Smooth muscle cell (in vitro differentiated cells): ENCODE measurements at regions not wholly inside any gene's neighbourhood (a gene's known extent, or its start where the extent isn't known, plus 50 kb on each side); places are given as distances from the start of the nearest gene placed in this dataset.
A peak's percentile ranks its signal among the peaks of the same experiment; 100 is the strongest.

Experiments used
- DNase-seq: peaks from one replicate; lab custom pipeline; 2025; ENCODE audit not compliant: unreplicated experiment; lab: John Stamatoyannopoulos, UW
- H2AFZ ChIP-seq: fragments of 200-600 bp; sonication (generic); 2 replicates; pipeline ENCODE4 v1.6.0; 2016; ENCODE audit warnings: antibody characterized with exemption, low read depth, mild to moderate bottlenecking
- H3F3A ChIP-seq: fragments of 200-600 bp; sonication (generic); 2 replicates; pipeline ENCODE4 v1.6.0; 2017; ENCODE audit warnings: antibody characterized with exemption, low read depth
- H3K27ac ChIP-seq: fragments of 200-600 bp; sonication (generic); 2 replicates; pipeline ENCODE4 v1.5.1; 2016; ENCODE audit warnings: low read depth, mild to moderate bottlenecking
- H3K27me3 ChIP-seq: fragments of 200-600 bp; sonication (generic); 2 replicates; pipeline ENCODE4 v1.6.1; 2016; ENCODE audit warnings: low read depth, mild to moderate bottlenecking
- H3K36me3 ChIP-seq: fragments of 200-600 bp; sonication (generic); 2 replicates; pipeline ENCODE4 v1.5.1; 2016; ENCODE audit warnings: low read depth
- H3K4me1 ChIP-seq: fragments of 200-600 bp; sonication (generic); 2 replicates; pipeline ENCODE4 v1.5.1; 2016; ENCODE audit warnings: low read depth
- H3K4me2 ChIP-seq: fragments of 200-600 bp; sonication (generic); 2 replicates; pipeline ENCODE4 v1.6.0; 2016; ENCODE audit warnings: mild to moderate bottlenecking
- H3K4me3 ChIP-seq: fragments of 200-600 bp; sonication (generic); 2 replicates; pipeline ENCODE4 v1.5.1; 2016; ENCODE audit warnings: mild to moderate bottlenecking
- H3K79me2 ChIP-seq: fragments of 200-600 bp; sonication (generic); 2 replicates; pipeline ENCODE4 v1.6.0; 2016; ENCODE audit warnings: low read depth, mild to moderate bottlenecking
- H3K9ac ChIP-seq: fragments of 200-600 bp; sonication (generic); 2 replicates; pipeline ENCODE4 v1.6.0; 2016; ENCODE audit warnings: low read depth
- H3K9me3 ChIP-seq: fragments of 200-600 bp; sonication (generic); replicated peaks from 2 replicates; pipeline ENCODE4 v1.5.1; 2016; ENCODE audit warnings: low read depth
- H4K20me1 ChIP-seq: fragments of 200-600 bp; sonication (generic); 2 replicates; pipeline ENCODE4 v1.6.0; 2016; ENCODE audit warnings: low read depth
- WGBS: methylation state at CpG from one replicate; pipeline ENCODE4 v1.1.7; 2016; ENCODE audit warnings: low lambda C conversion rate; 5-methylcytosine and 5-hydroxymethylcytosine counted together
- TF ChIP-seq, protein P1 (sequence below): fragments of 200-600 bp; sonication (generic); IDR thresholded peaks from 2 replicates; pipeline ENCODE4 v1.5.1; 2017; ENCODE audit warnings: borderline replicate concordance, mild to moderate bottlenecking, antibody characterized with exemption; ENCODE audit not compliant: insufficient read depth, poor library complexity, severe bottlenecking

DNA sequence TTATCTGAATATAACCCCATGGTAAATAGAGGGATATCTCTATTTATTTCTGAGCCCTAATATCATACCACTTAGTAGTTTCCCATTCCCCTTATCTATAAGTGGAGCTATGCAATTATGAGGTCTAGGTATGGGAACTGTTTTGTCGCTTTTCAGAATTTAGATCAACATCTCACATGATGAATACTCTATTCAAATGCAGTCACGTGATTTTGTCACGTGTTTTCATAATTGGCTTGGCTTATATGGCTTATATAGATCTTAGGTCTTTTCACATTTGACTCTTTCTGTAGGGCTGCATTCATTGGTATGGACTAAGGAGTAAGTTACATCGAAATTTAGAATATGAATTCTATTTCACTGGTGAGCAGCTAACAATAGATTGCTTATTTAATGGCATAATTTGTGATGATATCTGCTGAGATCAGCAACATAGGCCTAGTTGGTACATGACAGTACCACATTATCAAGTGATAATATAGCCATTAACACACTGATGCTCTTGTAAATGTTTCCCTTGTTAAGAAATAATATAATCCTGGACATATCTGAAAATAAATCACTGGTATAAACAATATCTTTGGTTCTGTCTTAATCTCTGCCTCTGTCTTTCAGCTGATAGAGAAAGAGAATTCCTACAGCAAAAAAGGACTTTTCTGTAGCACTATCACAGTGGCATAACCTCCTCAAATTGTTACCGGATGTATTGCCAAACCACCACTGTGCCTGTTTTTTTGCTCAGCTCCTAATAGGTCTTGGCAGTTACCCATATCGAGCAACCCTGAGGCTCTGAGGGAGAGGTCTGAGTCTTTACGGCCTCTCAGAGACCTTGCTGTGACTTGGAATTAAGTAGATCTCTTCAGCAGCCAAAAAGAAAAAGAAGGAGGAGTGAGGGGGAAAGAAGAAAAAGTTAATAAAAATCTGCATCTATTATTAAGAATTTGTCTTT lies 357.1 kb downstream of the ZPLD1 start:
- no peaks in the 10 kb centered on the region for H3K4me1 ChIP-seq
- TF ChIP-seq, protein P1, sequence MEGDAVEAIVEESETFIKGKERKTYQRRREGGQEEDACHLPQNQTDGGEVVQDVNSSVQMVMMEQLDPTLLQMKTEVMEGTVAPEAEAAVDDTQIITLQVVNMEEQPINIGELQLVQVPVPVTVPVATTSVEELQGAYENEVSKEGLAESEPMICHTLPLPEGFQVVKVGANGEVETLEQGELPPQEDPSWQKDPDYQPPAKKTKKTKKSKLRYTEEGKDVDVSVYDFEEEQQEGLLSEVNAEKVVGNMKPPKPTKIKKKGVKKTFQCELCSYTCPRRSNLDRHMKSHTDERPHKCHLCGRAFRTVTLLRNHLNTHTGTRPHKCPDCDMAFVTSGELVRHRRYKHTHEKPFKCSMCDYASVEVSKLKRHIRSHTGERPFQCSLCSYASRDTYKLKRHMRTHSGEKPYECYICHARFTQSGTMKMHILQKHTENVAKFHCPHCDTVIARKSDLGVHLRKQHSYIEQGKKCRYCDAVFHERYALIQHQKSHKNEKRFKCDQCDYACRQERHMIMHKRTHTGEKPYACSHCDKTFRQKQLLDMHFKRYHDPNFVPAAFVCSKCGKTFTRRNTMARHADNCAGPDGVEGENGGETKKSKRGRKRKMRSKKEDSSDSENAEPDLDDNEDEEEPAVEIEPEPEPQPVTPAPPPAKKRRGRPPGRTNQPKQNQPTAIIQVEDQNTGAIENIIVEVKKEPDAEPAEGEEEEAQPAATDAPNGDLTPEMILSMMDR = no peak
- no peak overlapping the region for H3K4me3 ChIP-seq
- no peak overlapping the region for H3K4me2 ChIP-seq
- no peaks in the 10 kb centered on the region for H3F3A ChIP-seq
- H3K27ac ChIP-seq = peak overlapping the region; percentile 46
- no peaks in the 10 kb centered on the region for H3K9me3 ChIP-seq
- H3K27me3 ChIP-seq = no peaks in the 10 kb centered on the region
- WGBS = 70% methylated on average over 7 of the region's 7 CpGs
- no peaks in the 10 kb centered on the region for H3K79me2 ChIP-seq
- H3K9ac ChIP-seq = no peak overlapping the region
- DNase-seq = no peak
- no peaks in the 10 kb centered on the region for H3K36me3 ChIP-seq
- H4K20me1 ChIP-seq = no peaks in the 10 kb centered on the region
- H2AFZ ChIP-seq = no peak overlapping the region

DNA sequence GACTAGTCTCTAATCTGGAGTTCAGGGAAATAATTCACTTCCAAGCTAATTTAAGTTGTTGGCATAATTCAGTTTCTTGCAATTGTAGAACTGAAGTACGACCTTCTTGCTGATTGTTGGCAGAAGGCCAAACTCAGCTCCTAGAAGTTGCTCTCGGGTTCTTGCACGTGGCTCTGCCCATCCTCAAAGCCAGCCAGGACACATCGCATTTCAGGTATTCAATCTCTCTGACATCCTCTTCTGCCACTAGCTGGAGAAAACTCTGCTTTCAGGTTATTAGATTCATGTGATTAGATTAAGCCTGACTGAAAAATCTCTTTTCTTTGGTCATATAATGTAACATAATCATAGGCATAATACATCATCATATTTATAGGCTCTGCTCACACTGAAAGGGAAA lies 362.0 kb downstream of the ZPLD1 start:
- Histone ChIP-seq H3K9me3 (no peaks in the 10 kb centered on the region), H3K36me3 (no peaks in the 10 kb centered on the region), H3K27me3 (no peaks in the 10 kb centered on the region), H3K4me2 (no peak overlapping the region), H3K9ac (no peak overlapping the region), H3K4me3 (no peak overlapping the region), H2AFZ (no peak overlapping the region), H3F3A (no peaks in the 10 kb centered on the region), H3K27ac (no peak overlapping the region), H4K20me1 (no peaks in the 10 kb centered on the region), H3K4me1 (no peaks in the 10 kb centered on the region), H3K79me2 (no peaks in the 10 kb centered on the region)
- TF ChIP-seq, protein P1 = no peak
- 70% methylated on average over 4 of the region's 4 CpGs for WGBS
- no peak for DNase-seq

DNA sequence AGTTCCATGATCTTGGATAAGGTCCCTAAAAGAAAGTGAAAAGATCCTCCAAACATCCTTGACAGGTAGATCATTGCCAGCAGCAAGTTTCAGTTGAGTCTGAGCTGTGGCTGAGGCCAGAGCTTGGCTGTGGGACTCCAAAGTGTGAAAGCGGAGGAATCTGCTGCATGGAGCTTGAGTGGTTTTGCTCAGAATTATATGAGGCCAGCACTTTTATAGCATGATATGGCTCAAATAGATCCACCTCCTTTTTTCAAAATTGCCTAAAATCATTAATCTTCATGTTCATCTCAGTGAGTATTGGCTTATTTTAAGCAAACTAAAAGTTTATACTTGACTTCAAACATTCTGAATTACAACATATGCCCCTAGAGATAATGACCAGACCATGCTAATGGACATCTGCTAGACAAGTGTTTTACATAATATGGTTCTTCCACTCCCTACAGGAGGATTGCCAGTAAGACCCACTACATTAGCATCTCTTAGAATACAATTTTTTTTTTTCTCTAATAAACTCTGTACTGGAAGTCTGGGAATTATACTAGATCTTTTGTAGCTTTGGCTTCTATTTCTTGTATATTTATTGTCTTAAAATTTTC lies 368.1 kb downstream of the ZPLD1 start:
- no peak overlapping the region for H3K9ac ChIP-seq

More for the DNA sequence above, 368.1 kb downstream of the ZPLD1 start:
- Histone ChIP-seq H4K20me1 (no peaks in the 10 kb centered on the region), H3K4me1 (no peaks in the 10 kb centered on the region), H2AFZ (no peak overlapping the region), H3K27me3 (no peaks in the 10 kb centered on the region), H3F3A (no peaks in the 10 kb centered on the region), H3K9me3 (no peaks in the 10 kb centered on the region), H3K4me3 (no peak overlapping the region), H3K36me3 (no peaks in the 10 kb centered on the region), H3K4me2 (no peak overlapping the region), H3K79me2 (no peaks in the 10 kb centered on the region), H3K27ac (no peak overlapping the region)
- no peak for DNase-seq
- TF ChIP-seq, protein P1 = no peak
- 96% methylated on average over 1 of the region's 1 CpG for WGBS
